GM18508 (cell line): ENCODE measurements at regions not wholly inside any gene's neighbourhood (a gene's known extent, or its start where the extent isn't known, plus 50 kb on each side); places are given as distances from the start of the nearest gene placed in this dataset.

ENCODE experiments used
- ATAC-seq: cut with Tn5 transposase; IDR thresholded peaks from one replicate; pipeline ENCODE4 v1.9.1; 2021; ENCODE audit warnings: moderate number of reproducible peaks; ENCODE audit not compliant: insufficient read depth, unreplicated experiment

- ATAC-seq, result no peak
These were observed 168.7 kb upstream of the ITGB1 start for GRCh38 chr10:33126742-33127141.

GRCh38 chr10:33125522-33126517, 167.8 kb upstream of the ITGB1 start:
- ATAC-seq, result no peak

GRCh38 chr10:33125111-33125510, 167.1 kb upstream of the ITGB1 start:
- ATAC-seq, result no peak

GRCh38 chr10:33123680-33124079, 165.7 kb upstream of the ITGB1 start:
- no peak for ATAC-seq

GRCh38 chr10:33122014-33122809, 164.2 kb upstream of the ITGB1 start:
- no peak for ATAC-seq

- no peak for ATAC-seq
These were observed 162.7 kb upstream of the ITGB1 start for GRCh38 chr10:33120700-33121099.

- ATAC-seq, result no peak
These were observed 162.2 kb upstream of the ITGB1 start for GRCh38 chr10:33120275-33120674.

GRCh38 chr10:33117816-33118215, 159.8 kb upstream of the ITGB1 start:
- ATAC-seq, result no peak

- no peak for ATAC-seq
These were observed 159.2 kb upstream of the ITGB1 start for GRCh38 chr10:33117230-33117629.

GRCh38 chr10:33115738-33116719, 158.0 kb upstream of the ITGB1 start:
- ATAC-seq, result no peak

- no peak for ATAC-seq
These were observed 156.5 kb upstream of the ITGB1 start for GRCh38 chr10:33114451-33114952.

- ATAC-seq, result no peak
These were observed 155.4 kb upstream of the ITGB1 start for GRCh38 chr10:33113466-33113865.

GRCh38 chr10:33112831-33113455, 154.9 kb upstream of the ITGB1 start:
- ATAC-seq, result no peak

GRCh38 chr10:33111488-33112051, 153.5 kb upstream of the ITGB1 start:
- no peak for ATAC-seq

GRCh38 chr10:33109788-33110469, 151.9 kb upstream of the ITGB1 start:
- no peak for ATAC-seq

- ATAC-seq, result no peak
These were observed 151.4 kb upstream of the ITGB1 start for GRCh38 chr10:33109384-33109783.

- ATAC-seq, result no peak
These were observed 149.9 kb upstream of the ITGB1 start for GRCh38 chr10:33107953-33108352.

- no peak for ATAC-seq
These were observed 148.7 kb upstream of the ITGB1 start for GRCh38 chr10:33106767-33107166.
